Osteoblast (primary cell): ENCODE measurements at regions not wholly inside any gene's neighbourhood (a gene's known extent, or its start where the extent isn't known, plus 50 kb on each side); places are given as distances from the start of the nearest gene placed in this dataset.
"Not testable (repeated sequence)": the region's sequence is repeated elsewhere in the genome, so short reads cannot be mapped to it uniquely, and the experiment has no call there.

Experiments used
- DNase-seq: peaks from one replicate; pipeline ENCODE4 v3.0.0; 2011; ENCODE audit warnings: low spot score, mixed read lengths; ENCODE audit not compliant: insufficient read length; ENCODE audit errors: missing footprints
- H2AFZ ChIP-seq: 2 replicates; pipeline ENCODE4 v1.6.0; 2011; ENCODE audit warnings: mild to moderate bottlenecking, low read length
- H3K27ac ChIP-seq: 2 replicates; pipeline ENCODE4 v1.5.1; 2011; ENCODE audit warnings: mild to moderate bottlenecking, low read depth, low read length, moderate library complexity
- H3K27me3 ChIP-seq: 2 replicates; pipeline ENCODE4 v1.6.0; 2012; ENCODE audit warnings: mild to moderate bottlenecking, control low read depth, inconsistent platforms, low read length, moderate library complexity; ENCODE audit not compliant: insufficient read depth
- H3K36me3 ChIP-seq: 2 replicates; pipeline ENCODE4 v1.5.1; 2011; ENCODE audit warnings: mild to moderate bottlenecking, low read length, control low read depth, moderate library complexity; ENCODE audit not compliant: insufficient read depth
- H3K4me1 ChIP-seq: 2 replicates; pipeline ENCODE4 v1.5.1; 2011; ENCODE audit warnings: mild to moderate bottlenecking, low read length, control low read depth, moderate library complexity; ENCODE audit not compliant: insufficient read depth
- H3K4me2 ChIP-seq: 2 replicates; pipeline ENCODE4 v1.6.0; 2011; ENCODE audit warnings: mild to moderate bottlenecking, low read length; ENCODE audit not compliant: insufficient read depth
- H3K4me3 ChIP-seq: fragments of 200-600 bp; sonication (generic); 3 replicates; pipeline ENCODE4 v1.5.1; 2012; ENCODE audit warnings: mild to moderate bottlenecking, low read length, inconsistent platforms; ENCODE audit not compliant: insufficient read depth
- H3K79me2 ChIP-seq: 2 replicates; pipeline ENCODE4 v1.6.0; 2012; ENCODE audit warnings: mild to moderate bottlenecking, low read length, control low read depth, inconsistent platforms; ENCODE audit not compliant: insufficient read depth
- H3K9me3 ChIP-seq: 2 replicates; pipeline ENCODE4 v1.5.1; 2011; ENCODE audit warnings: low read depth, low read length, control low read depth
- H4K20me1 ChIP-seq: 2 replicates; pipeline ENCODE4 v1.6.0; 2012; ENCODE audit warnings: mild to moderate bottlenecking, low read length, control low read depth; ENCODE audit not compliant: insufficient read depth
- CTCF ChIP-seq: IDR thresholded peaks from 2 replicates; pipeline ENCODE4 v1.5.1; 2011; ENCODE audit warnings: mild to moderate bottlenecking, low read depth, low read length, moderate library complexity; ENCODE audit errors: extremely low read depth

GRCh38 chr20:54794874-54795273 is 319.5 kb downstream of the DOK5 start:
- H3K79me2 ChIP-seq, result no peaks in the 10 kb centered on the region
- H3K4me2 ChIP-seq, result no peak overlapping the region
- H3K27ac ChIP-seq, result no peak overlapping the region
- no peak overlapping the region for H3K4me3 ChIP-seq
- H2AFZ ChIP-seq, result no peak overlapping the region
- TF ChIP-seq CTCF, result no peak
- no peaks in the 10 kb centered on the region for H3K36me3 ChIP-seq
- no peaks in the 10 kb centered on the region for H3K27me3 ChIP-seq
- no peak for DNase-seq
- H3K4me1 ChIP-seq, result no peaks in the 10 kb centered on the region
- no peaks in the 10 kb centered on the region for H3K9me3 ChIP-seq
- H4K20me1 ChIP-seq, result no peaks in the 10 kb centered on the region

- H3K4me2 ChIP-seq, result no peak overlapping the region
- no peaks in the 10 kb centered on the region for H3K9me3 ChIP-seq
- H4K20me1 ChIP-seq, result no peaks in the 10 kb centered on the region
- no peak overlapping the region for H3K27ac ChIP-seq
- no peaks in the 10 kb centered on the region for H3K27me3 ChIP-seq
- H3K4me1 ChIP-seq, result no peaks in the 10 kb centered on the region
- DNase-seq, result no peak
- no peaks in the 10 kb centered on the region for H3K79me2 ChIP-seq
- TF ChIP-seq CTCF, result no peak
- H3K4me3 ChIP-seq, result no peak overlapping the region
- no peaks in the 10 kb centered on the region for H3K36me3 ChIP-seq
- no peak overlapping the region for H2AFZ ChIP-seq
Measured at GRCh38 chr20:54794110-54794509, 318.7 kb downstream of the DOK5 start.

GRCh38 chr20:54793291-54793992 is 318.0 kb downstream of the DOK5 start:
- Histone ChIP-seq H3K27me3 (no peaks in the 10 kb centered on the region), H4K20me1 (no peaks in the 10 kb centered on the region), H3K4me3 (no peak overlapping the region), H2AFZ (no peak overlapping the region), H3K9me3 (no peaks in the 10 kb centered on the region), H3K4me2 (no peak overlapping the region), H3K27ac (no peak overlapping the region), H3K36me3 (no peaks in the 10 kb centered on the region), H3K79me2 (no peaks in the 10 kb centered on the region), H3K4me1 (no peaks in the 10 kb centered on the region)
- DNase-seq, result no peak
- no peak for TF ChIP-seq CTCF

GRCh38 chr20:54792688-54793087 is 317.3 kb downstream of the DOK5 start:
- H3K79me2 ChIP-seq, result no peaks in the 10 kb centered on the region
- DNase-seq, result no peak
- no peak for TF ChIP-seq CTCF
- no peaks in the 10 kb centered on the region for H4K20me1 ChIP-seq
- H2AFZ ChIP-seq, result no peak overlapping the region
- no peaks in the 10 kb centered on the region for H3K36me3 ChIP-seq
- no peaks in the 10 kb centered on the region for H3K9me3 ChIP-seq
- H3K27me3 ChIP-seq, result no peaks in the 10 kb centered on the region
- no peak overlapping the region for H3K27ac ChIP-seq
- no peak overlapping the region for H3K4me2 ChIP-seq
- no peaks in the 10 kb centered on the region for H3K4me1 ChIP-seq
- H3K4me3 ChIP-seq, result no peak overlapping the region

GRCh38 chr20:54788260-54788659 is 312.9 kb downstream of the DOK5 start:
- not testable (repeated sequence) for H3K4me2 ChIP-seq, H4K20me1 ChIP-seq, DNase-seq, H3K27me3 ChIP-seq, H3K4me1 ChIP-seq, H3K4me3 ChIP-seq, H3K79me2 ChIP-seq, H3K27ac ChIP-seq, H3K9me3 ChIP-seq, H3K36me3 ChIP-seq, H2AFZ ChIP-seq

- not testable (repeated sequence) for H3K4me3 ChIP-seq, H2AFZ ChIP-seq, H4K20me1 ChIP-seq, H3K27ac ChIP-seq, H3K4me1 ChIP-seq, H3K4me2 ChIP-seq, H3K9me3 ChIP-seq, H3K36me3 ChIP-seq, H3K27me3 ChIP-seq, DNase-seq, H3K79me2 ChIP-seq
Measured at GRCh38 chr20:54782758-54783157, 307.4 kb downstream of the DOK5 start.
